ENCODE measurements at regions not wholly inside any gene's neighbourhood (a gene's known extent, or its start where the extent isn't known, plus 50 kb on each side); places are given as distances from the start of the nearest gene placed in this dataset.

DNA sequence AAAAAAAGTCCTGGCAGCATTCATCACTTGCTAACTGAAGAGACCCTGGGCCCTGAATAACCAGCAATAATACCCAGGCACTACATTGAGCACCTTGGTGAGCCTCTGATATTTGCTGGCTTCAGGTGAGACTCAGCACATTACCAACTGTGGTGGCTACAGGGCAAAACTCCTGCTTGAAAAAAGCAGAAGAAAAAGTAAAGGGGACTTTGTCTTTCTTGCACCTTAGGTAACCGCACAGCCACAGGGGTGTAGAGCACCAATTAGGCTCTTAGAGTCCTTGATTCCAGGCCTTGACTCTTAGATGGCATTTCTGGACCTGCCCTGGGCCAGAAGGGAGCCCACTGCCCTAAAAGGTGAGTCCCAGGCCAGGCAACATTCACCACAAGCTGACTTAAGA is 269.5 kb downstream of the AUH start:
- DNase-seq (ENCODE audit: low spot score) (no peak), FAIRE-seq (no peak)

- no peak for DNase-seq (ENCODE audit: low spot score)
- no peak for FAIRE-seq
These were observed 267.2 kb downstream of the AUH start for GRCh38 chr9:91094324-91095088.

GRCh38 chr9:91098203-91098850 is 263.4 kb downstream of the AUH start:
- DNase-seq (ENCODE audit: low spot score), result no peak
- FAIRE-seq, result no peak

GRCh38 chr9:91099436-91099835 is 262.3 kb downstream of the AUH start:
- FAIRE-seq, result no peak
- no peak for DNase-seq (ENCODE audit: low spot score)

DNA sequence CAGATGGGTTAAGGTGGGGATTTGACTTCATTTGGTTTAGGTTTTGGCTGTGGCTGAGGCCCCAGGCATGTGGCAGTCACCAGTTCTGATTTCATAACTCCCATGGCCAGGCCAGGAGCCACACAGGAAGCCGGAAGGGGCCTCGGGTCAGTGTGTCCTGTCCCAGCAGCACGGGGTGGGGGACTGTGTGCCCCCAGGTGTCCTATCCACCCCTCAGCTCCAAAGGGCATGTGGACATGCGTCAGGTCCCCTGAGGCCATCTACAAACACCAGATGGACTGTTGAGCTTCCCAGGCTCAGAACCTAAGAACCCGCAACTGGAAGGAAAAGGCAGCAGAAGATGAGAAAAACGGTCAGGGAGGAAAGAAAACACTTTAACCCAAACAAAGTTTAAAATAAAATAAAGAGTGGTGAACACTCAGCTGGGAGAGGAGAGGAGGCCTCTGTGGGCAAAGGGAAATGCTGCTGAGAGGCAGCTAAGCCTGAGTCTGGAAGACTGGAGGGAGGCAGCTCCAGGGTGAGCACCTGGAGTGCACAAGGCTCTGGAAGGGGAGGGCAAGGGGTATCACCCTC is 260.8 kb downstream of the AUH start:
- FAIRE-seq, result no peak
- no peak for DNase-seq (ENCODE audit: low spot score)

- no peak for DNase-seq (ENCODE audit: low spot score)
- FAIRE-seq, result no peak
These were observed 260.0 kb downstream of the AUH start for GRCh38 chr9:91101611-91102168.

- DNase-seq (ENCODE audit: low spot score), result no peak
- no peak for FAIRE-seq
These were observed 259.4 kb downstream of the AUH start for GRCh38 chr9:91102269-91102668.

DNA sequence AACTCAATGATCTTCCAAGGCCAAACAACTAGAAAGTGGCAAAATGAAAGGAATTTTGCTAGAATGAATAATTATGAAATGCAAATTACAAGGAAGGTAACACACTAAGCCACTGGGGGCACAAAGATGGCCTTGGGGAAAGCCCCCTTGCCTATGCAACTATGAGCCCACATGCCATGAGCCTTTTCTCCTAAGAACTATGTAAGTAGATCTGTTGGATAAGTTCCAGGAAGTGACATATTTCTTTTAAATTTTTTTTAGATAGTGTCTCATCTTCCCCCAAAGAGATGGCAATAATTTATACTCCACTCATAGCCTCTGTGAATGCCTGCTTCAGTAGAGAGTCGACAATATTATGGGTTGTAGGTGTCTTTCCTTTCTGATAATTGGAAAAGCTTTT is 257.8 kb downstream of the AUH start:
- DNase-seq (ENCODE audit: low spot score) (no peak), FAIRE-seq (no peak)

DNA sequence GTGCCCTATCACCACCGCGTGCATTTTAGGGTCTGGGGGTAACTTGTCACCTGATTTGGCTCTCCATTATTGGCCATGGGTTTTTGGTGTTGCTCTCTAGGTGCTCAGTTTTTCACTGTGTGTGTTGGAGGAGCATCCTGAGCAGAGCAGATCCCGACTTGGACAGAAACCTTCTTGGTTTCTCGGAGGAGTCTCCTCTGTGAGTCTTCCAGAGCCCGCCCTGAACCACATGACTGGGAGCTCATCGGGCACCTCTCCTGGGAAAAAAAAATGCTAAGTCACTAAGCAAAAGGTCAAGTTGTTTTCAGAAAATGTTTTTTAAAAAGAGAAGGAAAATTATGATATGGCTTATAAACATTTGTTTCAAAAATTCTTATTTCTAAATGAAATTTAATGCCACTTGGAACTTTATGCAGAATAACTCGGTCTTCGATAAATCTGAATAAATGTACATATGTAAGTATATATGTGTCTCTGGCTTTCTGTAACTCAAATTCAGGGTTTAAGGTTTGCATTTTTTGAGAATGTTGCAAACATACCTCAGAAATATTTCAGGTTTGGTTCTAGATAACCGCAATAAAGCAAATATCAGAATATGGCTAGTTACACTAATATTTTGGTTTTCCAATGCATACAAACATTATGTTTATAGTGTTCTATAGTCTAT is 255.2 kb downstream of the AUH start:
- FAIRE-seq, result no peak

DNA sequence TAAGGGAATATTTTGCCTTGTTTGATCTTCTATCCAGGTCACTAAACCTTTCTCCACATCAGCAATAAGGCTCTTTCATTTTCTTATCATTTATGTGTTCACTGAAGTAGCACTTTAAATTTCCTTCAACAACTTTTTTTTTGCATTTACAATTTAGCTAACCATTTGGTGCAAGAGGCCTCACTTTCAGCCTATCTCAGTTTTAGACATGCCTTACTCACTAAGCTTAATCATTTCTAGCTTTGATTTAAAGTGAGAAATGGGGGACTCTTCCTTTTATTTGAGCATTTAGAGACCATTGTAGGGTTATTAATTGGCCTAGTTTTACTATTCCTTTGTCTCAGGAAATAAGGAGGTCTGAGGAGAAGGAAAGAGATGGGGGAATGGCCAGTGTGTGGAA is 250.5 kb downstream of the AUH start:
- DNase-seq (ENCODE audit: low spot score), result no peak
- no peak for FAIRE-seq

More for the DNA sequence above, 255.2 kb downstream of the AUH start:
- no peak for DNase-seq (ENCODE audit: low spot score)

GRCh38 chr9:91111876-91112275 is 249.8 kb downstream of the AUH start:
- FAIRE-seq, result no peak
- DNase-seq (ENCODE audit: low spot score), result no peak

DNA sequence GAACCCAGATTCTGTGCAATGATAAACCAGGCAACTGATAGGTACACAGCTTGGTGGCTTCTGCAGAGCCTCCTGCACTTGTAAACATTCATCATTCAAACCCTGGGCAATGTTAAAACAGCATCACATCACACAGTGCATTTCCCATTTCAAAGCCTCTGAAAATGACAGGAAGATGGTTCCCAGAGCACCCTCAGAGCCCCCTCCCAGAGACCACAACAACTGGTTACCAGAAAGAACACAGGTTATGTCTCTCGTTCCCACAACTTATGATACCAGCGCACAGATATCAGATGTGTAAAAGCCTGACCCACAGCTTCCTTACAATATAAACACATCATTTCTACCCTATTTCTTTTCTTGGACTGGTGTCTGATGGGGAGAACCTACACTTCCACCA is 248.7 kb downstream of the AUH start:
- no peak for FAIRE-seq
- DNase-seq (ENCODE audit: low spot score), result no peak

DNA sequence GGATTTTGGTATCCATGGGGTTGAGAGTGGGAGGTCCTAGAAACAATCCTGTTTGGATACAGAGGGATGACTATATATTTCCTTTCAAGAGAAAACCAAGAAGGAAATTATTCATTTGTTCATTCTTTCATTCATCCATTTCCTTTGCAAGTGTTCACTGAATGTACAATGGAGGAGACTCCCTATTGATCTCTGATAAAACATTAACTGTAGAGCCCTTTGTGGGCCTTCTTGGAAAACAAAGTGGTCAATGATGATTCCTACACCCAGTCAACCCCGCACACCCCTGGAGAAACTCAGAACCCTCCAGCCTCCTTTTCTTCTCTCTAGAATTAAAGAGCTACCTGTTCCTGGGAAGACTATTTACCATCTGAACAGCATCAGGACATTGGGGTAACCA is 247.3 kb downstream of the AUH start:
- DNase-seq (ENCODE audit: low spot score) (no peak), FAIRE-seq (no peak)

GRCh38 chr9:91116211-91116610 is 245.5 kb downstream of the AUH start:
- FAIRE-seq (no peak), DNase-seq (ENCODE audit: low spot score) (no peak)

DNA sequence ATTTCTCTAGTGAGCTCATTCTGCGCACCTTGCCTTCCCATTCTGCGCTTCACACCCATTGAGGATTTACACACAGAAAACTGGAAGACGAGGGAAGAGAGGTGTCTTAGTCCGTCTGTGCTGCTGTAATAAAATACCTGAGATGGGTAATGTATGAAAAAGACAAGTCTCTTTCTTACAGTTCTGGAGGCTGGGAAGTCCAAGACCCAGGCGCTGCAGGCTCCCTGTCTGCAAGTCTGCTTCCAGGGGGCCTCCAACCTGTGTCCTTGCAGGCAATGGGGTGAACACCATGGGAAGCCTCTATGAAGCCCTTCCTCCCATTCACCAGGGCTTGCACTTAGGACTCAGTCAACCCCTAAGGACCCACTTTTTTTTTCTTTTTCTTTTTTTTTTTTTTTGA is 245.0 kb downstream of the AUH start:
- DNase-seq (ENCODE audit: low spot score), result no peak
- FAIRE-seq, result no peak

- no peak for FAIRE-seq
- DNase-seq (ENCODE audit: low spot score), result no peak
These were observed 244.2 kb downstream of the AUH start for GRCh38 chr9:91117474-91117891.

DNA sequence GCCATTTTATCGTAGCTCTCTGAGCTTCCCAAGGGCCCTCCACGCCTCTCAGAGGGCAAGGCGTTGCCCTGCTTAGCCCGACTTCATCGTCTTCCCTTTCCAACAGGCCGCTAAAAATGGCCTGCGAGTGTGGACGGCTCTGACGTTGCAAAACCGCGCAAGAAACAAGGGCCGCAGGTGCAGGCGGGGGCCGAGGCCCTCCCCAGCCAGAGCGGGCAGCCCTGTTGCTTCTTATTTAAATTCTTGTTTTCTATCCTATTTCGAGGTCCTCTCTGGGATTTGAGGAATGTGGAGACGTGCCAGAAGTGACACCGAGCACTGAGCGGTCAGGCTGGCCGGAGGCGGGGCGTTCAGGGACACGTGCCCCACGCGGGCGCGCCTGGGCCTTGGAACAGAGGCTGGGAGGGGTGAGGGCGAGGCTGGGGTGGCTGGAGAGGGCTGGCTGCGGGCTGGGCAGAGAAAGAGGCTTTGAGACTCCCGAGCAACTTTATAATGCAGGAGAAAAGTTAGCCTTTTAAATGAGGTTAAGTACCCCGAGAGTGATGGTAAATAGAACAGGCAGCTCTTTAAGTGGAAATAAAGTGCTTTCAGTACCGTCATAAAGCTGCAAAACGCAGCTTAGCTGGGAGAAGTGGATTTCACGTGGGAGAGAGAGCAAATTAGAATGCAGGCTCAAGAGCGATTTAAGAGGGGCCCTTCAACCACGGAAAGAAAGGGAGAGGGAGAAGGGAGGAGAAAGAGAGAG is 243.6 kb downstream of the AUH start:
- DNase-seq (ENCODE audit: low spot score) (peak; percentile 64), FAIRE-seq (no peak)

- no peak for DNase-seq (ENCODE audit: low spot score)
- no peak for FAIRE-seq
These were observed 243.1 kb downstream of the AUH start for GRCh38 chr9:91118704-91119025.

DNA sequence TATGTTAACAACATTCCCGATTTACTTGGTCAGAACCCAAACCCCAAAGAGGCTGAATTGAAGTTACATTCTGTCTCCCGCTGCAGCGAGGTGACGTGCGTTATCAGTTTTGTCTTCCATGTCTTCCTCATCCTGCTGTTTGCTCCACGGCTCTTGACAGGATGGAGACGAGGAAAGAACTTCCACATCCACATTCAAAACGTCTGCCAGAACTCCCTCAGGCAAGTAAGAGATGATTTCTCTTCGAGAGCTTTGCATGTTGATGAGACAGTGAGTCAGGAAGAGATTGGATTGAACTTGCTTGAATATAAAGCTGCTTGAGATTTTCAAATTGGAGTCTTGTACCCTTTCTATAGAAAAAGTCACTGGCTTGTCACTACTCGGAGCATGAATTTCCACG is 242.6 kb downstream of the AUH start:
- no peak for FAIRE-seq

GRCh38 chr9:91119679-91120078 is 242.0 kb downstream of the AUH start:
- peak; percentile 32 for DNase-seq (ENCODE audit: low spot score)
- no peak for FAIRE-seq

More for the DNA sequence above, 242.6 kb downstream of the AUH start:
- no peak for DNase-seq (ENCODE audit: low spot score)

DNA sequence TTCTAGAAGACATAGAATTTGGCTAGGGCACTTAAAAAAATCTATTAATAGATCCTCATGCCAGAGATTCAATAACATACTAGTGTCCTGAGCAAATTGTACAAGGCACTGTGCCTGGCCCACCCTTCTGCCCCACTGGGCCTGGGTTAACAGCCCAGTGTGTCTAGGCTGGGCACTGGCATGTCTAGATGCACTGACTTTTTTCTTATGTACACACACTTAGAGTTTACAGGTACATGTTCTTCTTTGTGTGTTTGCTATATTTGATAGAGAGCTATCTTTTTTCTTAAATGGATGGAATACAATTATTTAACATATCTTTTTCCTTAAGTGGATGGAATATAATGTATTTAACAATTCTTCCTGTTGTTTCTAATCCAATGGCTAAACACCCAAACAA is 241.5 kb downstream of the AUH start:
- DNase-seq (ENCODE audit: low spot score) (no peak), FAIRE-seq (no peak)
